DMS153 (cell line): ENCODE measurements at regions not wholly inside any gene's neighbourhood (a gene's known extent, or its start where the extent isn't known, plus 50 kb on each side); places are given as distances from the start of the nearest gene placed in this dataset.
"Not testable (repeated sequence)": the region's sequence is repeated elsewhere in the genome, so short reads cannot be mapped to it uniquely, and the experiment has no call there.

ENCODE experiments used
- DNase-seq: peaks from one replicate; lab custom pipeline; 2025; lab: John Stamatoyannopoulos, UW

DNA sequence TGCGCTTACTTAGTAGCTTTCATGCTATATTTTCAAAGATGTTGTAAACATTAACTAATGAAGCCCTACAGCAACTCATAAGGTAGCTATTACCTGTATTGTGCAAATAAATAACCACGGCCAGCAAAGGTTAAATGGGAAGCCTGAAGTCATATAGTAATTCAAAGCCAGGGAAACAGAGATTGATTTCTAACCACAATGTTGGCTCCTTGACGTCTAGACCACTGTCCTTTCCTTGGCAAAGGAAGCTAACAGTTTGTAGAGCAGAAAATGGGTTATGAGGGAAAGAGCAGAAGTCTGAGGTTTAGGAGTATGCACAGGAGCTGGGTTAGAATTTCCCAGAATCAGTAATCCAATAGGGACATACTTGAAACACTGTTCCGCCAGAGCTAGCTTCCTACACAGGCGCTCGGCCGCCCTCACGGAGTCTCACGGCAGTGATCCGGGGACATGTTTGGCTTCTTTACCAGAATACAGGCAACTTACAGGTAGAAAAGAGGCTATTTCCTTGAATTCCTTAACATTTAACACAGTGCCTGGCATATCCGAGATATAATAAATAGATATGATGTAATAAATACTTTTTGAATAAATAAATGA lies 298.8 kb upstream of the LYPLAL1 start:
- no peak for DNase-seq

DNA sequence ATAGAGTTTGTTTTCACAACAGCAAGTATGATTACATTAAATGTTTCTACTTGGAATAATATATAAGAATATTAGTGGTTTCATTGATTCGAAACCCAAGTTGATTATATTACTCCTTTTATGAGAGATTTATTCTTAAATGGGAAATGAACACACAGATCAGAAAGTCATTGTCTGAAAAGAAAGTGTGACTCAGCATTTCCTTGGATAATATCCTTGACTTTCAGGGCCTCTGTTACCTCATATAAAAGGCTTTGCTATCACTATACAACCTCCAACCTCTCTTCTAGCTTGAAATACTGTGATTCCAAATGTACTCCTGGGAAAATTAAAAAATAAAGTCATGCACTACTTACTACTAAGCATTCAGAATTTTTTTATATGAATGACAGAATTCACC lies 295.3 kb upstream of the LYPLAL1 start:
- DNase-seq: no peak

DNA sequence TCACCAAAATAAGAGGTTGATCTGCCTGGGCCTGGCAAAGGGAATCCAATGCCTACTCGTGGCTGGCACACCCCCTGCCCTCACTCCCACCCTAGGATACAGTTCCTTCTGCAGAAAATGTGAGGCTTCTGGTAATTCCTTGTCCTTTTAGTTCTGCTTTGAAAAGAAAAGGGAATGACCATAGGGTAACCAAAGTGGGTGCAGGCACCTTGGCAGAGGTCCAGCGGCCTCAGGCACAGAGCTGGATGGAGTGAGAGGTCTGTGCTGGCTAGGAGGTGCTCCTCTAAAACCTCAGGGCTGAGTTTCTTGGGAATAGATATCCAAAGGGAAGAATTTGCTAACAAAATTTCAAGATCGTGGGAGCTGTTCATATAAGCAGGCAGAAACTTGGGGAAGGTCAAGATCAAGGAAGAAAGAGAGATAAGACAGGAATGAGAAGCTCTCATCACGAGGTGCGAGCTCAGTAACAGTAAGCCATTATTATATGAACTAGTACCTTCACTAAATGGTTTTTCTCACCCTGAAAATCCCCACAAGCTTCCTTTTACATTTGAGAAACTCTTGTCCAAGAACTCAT lies 293.1 kb upstream of the LYPLAL1 start:
- DNase-seq: no peak

DNA sequence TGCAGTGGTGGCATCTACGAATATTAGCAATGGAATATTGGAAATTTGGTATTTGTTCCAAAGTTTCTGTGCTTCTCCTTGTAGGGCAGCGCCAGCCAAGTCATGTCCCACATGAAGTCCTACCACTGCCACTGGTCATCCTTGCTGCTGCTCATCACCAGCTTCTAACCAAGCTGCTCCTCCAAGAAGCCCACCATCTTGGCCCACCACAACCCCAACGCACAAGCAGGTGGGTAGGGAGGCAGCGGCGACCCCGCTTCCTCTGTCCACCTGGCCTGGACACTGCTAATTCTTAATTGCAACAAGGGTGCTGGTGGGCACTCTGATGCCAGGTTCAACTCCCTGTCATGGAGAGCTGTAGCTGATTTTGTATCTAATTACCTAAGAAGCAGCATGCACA lies 291.2 kb upstream of the LYPLAL1 start:
- no peak for DNase-seq

DNA sequence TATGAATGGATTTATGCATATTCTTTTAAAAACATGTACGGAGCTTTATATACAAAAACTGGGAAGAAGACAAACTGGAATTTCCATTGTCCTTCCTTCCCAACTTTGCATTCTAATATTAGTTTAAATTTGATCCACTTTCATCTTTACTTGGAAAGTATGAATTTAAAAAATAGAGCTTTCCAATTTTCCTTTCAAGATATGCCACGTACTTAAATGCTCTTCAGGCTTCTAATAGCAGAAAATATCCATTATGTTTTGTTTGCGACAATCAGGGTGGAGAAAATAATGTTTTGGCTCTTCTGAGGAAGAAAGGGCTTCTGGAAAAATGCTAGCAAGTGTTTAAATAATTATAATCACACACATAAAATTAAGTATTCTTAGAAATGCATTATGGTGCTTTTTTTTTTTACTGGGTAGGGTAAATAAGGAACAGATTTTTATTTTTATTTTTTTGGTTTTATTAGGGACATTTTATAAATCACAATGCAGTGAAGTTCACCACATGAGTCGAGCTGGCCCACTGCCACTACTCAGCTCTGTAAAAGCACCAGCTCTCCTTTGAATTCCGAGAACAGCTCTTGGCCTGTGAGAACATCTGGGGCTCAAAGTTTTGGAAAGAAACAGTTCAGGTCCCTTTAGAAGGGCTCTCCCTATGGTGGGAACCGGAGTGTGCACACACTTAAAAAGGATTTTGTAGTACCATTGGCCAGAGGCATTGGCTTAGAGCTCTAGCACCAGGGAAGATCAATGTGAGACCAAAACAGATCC lies 287.4 kb upstream of the LYPLAL1 start:
- DNase-seq: no peak

DNA sequence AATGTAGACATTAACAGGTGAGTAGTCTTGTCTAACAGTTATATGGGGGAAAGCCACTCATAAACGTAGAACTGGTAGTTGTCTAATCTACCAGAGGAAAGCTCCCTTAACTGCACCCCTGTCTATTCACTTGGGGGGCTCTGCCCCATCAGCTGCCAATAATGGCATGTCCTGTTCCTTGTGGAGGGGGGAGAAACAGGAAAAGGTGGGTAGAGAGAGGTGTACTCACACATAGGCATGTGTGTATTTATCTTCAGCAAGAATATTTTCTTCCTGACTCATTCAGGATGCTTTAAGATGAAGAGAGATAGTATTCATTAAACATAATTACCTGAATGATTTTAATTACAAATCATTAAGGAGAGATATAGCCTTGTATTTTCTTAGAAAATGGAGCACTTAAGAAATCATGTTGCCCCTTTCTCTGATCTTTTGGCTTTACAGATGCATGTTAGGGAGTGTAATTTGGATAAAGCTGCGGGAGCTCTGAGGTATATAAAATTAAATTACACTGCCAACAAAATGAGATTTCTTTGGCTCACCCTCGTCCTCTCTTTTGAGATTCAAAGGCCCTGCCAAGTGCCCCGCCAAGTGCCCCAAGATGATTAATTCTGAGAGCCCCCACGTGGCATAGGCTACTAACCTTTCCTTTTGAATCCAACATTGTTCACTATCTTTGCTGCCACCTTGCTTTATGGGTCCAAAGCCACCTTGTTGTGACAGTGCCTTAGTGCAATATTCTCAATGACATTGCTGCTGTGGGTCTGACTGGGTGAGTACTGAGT lies 286.3 kb upstream of the LYPLAL1 start:
- no peak for DNase-seq

DNA sequence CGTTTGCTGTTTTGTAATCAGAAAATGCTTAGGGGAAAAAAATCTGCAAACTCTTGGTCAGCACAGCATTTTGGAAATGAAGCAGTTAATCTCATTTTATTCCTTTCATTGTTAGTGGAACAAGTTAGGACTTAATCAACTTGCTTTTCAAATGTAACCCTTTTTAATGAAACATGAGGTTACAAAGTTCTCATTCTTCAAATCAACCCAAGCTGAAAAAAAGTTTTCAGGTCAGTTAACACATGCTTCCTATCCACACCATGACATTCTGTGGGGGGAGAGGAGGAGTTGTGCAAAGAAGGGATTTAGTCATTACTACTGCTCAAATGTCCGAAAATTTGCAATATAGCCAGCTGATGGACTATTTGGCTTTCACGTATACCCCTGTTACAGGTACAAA lies 283.2 kb upstream of the LYPLAL1 start:
- DNase-seq: no peak

DNA sequence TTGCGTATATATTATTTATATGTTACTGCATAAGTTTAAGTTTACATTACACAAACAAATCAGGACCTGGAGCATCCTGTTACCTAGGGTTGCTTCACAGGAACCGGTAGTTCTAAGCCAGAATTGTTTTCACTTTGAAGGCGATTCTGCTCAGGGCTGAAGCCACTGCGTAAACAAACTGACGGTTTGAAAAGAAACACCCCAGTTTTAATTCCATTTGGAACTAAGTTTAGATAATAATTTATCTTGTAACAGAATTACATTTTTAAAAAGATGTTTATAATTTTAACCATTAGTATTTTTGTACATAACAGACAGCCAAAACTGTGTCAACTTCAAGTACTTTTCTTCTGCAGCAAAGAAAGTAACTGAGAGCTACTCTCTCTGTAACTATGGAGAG lies 282.1 kb upstream of the LYPLAL1 start:
- no peak for DNase-seq

DNA sequence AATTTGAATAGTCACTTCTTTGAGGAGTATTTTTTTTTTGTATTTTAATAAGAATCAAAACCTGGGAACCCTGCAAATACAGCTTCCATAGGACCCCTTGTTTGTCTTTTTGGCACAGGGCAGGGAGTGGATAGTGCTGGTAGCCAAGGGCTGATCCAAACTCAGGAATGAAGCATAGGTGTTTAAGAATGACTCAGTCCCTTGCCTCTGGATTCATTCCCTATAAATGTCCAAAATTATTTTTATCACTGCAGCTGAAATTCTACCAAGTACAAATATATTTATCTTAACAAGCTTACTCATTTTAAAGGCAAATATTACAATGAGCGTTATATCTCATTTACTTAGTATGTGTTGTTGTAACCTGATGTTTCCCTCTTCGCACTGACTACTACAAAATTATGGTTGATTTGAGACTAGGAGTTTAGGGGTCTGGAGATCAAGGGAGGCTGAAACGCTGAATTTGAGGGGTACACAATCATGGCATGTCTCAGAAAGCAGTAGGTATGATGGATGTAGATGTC lies 278.6 kb upstream of the LYPLAL1 start:
- no peak for DNase-seq

DNA sequence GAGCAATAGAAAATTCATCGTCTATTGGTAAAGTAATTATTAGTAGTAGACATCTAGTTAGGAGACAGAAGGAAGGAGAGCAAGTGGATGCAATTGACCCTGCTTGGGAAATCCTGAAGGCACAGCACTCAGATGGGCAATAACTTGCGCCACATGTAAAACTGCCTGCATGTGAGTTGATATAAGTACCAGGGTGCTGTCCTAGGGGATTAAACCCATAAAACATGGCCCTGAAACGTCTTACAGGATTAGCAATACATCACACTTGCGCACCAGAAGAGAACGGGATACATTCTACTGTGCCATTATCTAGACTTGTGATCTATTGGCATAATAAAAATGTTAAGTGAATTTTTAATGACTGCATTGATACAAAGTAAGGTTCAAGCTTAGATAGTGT lies 277.5 kb upstream of the LYPLAL1 start:
- no peak for DNase-seq

DNA sequence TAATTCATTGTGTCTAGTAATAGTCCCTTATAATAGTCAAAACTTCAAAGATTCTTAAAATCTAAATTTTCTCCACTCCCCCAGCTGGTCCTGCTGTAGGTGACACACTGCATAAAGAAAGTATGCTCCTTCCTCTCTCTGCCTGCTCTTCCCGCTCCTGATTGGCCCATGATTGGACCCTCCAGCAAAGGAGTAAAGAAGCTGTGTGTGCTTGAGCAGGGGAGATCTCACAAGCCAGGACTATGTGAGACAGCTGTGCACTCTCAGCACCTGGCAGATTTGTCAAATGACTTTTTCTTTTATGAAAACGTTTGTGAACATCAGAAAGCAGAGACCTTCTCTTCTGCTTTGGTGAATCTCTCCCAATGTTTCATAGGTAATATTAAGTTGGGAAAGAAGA lies 274.8 kb upstream of the LYPLAL1 start:
- DNase-seq: no peak

DNA sequence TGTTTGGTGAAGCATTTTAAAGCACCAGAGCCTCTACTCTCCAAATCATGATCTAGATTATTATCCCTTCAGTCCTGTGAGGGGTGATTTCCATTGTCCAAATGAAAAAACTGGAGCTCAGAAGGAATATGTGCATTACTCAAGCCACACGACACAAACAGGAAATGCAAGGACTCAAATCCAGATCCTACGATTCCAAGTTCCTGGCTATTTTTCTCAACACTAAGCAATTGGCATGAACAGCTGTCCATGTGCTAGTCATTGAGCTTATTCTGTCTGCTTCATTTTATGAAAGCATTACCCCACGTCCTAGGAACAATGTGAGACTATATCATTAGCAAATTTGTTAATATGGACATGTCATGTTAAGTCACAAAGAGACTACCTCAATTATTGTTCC lies 273.1 kb upstream of the LYPLAL1 start:
- no peak for DNase-seq

DNA sequence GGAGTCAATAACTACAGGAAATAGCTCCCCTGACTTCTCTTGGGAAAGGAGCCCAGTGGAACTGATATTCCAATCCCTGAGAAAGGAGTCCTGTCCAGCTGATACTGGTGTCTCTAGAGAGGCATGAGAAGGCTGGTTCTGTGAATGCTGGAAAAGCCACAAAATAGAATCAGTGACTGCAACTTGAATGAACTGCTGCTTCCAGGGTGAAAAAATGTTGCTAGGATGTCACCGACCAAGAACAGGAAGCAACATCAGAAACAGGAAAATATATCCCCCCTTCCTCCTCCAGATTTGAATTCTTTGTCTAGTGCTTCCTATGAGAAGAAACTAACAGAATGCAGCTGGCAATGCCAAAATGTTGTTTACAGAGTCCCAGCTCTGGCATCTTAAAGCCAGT lies 269.3 kb upstream of the LYPLAL1 start:
- DNase-seq: no peak

DNA sequence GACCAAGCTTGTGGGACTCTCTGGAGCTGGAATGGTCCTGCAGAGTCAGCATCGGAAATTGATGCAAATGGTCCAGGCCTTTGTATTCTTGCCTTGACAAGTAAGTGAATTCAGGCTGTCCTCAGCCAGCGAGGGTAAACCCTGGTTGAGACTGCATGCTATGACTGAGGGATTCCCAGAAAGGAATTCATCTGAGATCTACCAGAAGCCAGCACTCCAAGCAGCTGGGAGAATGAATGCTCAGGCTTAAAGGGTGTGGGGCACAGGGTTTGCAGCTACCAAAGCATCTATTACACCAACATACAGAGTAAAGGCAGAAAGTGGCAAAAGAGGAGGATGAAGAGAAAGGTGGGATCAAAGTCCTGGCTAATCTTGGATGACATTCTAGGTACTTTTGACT lies 257.0 kb upstream of the LYPLAL1 start:
- no peak for DNase-seq

DNA sequence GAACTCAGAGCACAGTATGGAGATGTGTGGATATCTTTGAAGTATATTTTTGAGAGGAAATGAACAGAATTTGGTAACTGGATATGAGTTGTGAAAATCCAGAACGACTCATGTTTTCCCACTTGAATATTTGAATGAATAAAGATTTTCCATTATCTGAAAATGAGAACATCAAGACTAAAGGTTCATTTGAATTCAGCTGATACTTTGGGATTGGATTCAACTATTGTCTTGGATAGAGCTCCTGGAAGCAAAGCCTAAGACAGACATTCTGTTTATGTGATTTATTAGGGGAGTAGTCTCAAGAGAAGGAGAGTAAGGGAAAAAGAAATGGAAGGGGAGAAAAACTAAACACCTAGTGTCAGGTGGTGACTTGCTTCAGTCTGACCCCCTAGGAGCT lies 256.0 kb upstream of the LYPLAL1 start:
- no peak for DNase-seq

DNA sequence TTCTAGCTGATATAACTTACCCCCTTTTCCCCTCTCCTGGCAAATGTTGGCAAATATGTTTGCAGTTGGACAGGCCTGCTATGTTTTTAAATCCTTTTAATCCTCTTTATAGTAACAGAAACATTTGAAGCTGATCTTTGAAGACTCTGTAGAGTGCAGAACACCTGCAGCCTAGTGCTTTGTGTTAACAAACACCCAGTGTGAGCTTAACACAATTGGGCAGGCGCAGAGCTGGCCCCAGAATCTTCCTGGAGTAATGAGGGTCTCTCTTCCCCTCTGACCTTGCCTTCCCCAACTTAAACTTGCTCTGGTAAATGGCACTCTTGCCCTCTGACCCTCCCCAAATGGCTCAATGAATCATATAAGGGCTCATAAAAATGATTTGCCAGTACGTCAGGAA lies 247.9 kb upstream of the LYPLAL1 start:
- no peak for DNase-seq

DNA sequence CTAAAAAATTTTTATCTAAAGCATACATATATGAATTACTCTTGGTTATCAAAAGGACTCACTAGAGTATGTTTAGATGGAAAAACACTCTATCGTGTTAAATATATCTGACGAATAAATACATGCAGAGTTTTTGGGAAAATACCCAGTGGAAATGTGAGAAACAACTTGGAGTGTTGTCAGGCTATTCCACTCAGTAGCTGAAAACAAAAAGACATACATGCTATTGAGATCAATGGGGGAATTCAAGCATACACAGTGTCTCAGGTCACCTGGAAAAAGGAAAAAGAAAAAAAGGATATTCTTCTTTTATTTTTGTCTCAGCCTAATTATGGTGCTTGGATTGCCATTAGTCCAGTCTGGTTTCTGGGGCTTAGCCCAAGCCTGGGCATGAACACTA lies 247.0 kb upstream of the LYPLAL1 start:
- no peak for DNase-seq

DNA sequence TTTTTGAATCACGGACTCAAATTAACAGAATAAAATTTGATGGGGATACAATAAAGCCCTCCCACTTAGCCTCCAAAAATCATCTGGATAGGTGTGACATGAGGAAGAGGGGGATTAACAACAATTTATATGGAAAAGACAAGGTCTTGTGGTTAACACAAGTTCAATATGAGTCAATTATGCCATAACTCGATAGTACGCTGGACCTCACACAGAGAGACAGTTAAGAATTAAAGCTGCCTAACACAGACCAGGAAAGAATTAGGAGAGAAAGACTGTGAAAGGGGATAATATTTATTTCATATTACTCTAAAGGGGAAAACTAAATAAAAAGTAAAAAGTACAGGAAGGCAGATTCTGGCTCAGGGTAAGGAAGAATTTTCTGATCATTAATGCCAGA lies 243.7 kb upstream of the LYPLAL1 start:
- no peak for DNase-seq

DNA sequence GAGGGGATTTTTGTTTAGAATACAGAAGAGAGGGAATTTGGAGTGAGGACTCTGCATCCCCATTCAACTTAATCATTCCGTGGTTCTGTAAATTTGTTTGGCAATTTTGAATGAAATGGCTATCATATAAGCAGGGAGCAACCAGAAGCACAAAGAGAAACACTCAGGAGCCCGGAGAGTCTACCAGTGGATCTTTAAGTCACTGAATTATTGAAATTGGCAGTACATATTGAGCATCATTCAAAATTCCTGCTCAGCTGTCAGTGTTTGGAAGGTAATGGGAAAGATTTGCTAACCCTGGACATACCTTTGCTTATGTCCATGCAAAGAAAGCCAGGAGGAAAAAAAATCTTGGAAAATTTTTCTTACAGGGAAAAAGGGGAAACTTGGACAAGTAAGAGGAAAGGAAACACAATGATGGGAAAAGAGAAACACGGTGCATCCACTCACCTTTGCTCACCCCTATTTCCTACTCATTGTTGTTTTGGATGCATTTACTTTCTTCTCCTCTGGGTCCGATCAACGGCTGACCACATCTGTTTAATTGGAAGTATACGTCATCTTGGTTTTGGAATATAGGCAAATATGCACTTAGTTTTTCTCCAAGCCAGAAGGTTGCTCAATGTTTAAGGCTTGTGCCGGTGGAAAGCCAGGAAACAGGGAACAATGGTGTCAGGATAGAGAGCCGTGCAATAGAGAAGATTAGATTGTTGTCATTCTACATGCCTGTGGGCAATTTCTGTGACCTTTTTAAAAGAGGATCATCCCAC lies 243.0 kb upstream of the LYPLAL1 start:
- DNase-seq: no peak

DNA sequence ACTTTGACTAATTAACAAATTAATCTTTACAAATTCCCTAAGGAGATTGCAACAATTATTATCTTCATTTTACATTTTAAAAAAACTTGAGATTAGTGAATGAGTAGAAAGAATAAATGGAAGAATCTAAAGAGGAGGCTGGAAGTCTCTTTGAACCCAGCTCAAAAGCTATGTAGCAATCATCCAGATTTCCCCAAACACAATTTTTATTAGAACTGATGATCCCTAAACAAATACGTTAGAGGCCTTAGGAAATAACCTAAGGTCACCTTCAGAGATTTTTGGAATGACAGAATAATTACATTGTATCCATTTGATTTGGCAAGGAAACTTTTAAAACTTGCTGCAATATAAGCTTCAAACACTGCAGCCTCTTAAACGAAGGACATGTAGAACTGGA lies 242.4 kb upstream of the LYPLAL1 start:
- no peak for DNase-seq

DNA sequence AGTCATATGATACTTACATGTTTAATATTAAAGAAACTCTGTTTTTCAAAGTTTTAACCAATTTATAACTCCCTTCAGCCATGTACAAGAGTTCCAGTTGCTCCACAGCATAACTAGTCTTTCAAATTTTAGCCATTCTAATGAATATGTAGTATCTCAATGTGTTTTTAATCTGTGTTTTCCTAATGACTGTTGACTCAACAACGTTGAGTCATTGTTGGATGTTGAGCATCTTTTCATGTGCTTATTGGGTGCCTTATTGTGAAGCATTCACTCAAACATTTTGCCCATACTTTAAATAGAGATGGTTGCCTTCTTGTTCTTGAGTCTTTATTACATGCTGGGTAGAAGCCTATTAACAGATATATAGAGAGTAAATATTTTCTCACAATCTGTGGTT lies 240.2 kb upstream of the LYPLAL1 start:
- DNase-seq: no peak

DNA sequence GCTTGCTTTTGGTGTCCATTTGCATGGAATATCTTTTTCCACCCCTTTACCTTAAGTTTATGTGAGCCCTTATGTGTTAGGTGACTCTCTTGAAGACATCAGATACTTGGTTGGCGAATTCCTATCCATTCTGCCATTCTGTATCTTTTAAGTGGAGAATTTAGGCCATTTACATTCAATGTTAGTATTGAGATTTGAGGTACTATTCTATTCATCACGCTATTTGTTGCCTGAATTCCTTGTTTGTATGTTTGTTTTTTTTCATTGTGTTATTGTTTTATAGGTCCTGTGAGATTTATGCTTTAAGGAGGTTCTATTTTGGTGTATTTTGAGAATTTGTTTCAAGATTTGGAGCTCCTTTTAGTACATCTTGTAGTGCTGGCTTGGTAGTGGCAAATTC lies 238.3 kb upstream of the LYPLAL1 start:
- DNase-seq: not testable (repeated sequence)
